CD4-positive, alpha-beta T cell treated with Interleukin-4 for 1 hour (primary cell): ENCODE measurements at regions not wholly inside any gene's neighbourhood (a gene's known extent, or its start where the extent isn't known, plus 50 kb on each side); places are given as distances from the start of the nearest gene placed in this dataset.
"Not testable (repeated sequence)": the region's sequence is repeated elsewhere in the genome, so short reads cannot be mapped to it uniquely, and the experiment has no call there.

Source experiments
- DNase-seq, 2 donors: peaks; one replicate each; pipeline ENCODE4 v3.0.0-alpha.2; 2020 to 2022

DNA sequence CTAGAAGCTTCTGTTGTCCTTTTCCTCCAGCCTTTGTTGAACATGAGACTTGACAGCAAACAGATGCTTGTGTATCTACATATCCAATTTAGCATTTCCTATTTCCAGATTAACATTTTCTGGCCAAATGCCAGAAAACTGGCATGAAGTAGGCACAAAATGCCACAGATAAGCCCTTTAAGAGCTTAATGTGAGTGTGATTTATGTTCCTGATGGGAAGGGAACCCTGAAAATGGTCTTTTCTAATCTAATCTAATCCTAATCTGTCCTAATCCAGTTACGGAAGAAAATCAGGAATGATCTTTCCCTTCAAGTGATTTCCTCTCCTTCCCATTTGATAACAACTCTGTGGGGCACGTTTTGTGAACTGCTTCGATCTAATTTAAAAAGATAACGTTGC, 133.0 kb upstream of the C1QTNF7 start:
- DNase-seq, result no peak

DNA sequence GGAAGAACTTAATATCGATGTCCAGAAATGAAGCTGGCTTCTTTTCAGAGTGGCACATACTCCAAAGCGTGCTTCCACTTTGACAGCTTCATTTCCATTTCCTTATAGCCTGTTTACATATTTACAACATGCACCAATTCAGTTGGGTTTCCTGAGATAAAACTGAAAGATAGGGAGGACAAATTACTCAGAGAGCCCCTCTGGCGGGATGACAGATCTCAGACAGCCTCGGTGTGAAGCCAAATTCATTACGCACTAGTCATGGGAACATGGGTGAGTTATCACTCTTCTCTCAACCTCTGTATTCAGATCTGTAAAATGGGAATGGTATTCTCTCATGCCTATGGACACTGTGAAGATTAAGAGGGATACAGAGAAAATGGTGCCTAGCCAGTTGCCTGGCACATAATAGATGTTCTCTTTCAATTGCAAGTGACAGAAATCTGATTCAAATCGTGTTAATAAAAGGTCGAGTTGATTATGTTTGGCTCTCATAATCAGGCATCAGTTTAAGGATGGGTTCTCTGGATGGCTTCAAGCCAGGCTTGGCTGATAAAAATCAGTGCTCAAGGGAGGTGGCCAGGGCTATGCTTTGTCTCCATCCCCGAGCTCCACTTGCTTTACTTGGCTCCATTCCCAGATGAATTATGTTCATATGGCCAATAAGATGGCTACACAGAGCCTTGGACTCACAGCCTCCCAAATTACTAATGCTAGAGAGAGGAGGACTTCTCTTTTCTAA, 132.2 kb upstream of the C1QTNF7 start:
- no peak for DNase-seq

DNA sequence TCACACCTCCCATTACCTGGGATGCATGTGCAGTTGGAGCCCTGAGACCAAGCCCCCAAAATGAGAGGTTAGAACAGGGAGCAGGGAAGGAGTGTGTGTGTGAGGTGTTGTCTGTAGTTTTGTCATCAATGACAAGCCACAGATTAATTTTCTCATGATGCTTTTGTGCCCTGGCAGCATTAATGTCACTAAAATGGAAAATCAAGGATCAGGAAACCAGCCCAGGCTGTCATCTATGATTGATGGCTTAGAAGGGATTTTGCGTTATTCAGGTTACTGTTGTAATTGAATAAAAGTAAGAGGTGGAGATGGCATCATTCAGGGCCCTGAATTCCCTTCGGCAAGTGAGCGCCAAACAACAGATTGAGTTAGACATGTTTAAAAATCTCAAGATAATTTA, 130.5 kb upstream of the C1QTNF7 start:
- no peak for DNase-seq

DNA sequence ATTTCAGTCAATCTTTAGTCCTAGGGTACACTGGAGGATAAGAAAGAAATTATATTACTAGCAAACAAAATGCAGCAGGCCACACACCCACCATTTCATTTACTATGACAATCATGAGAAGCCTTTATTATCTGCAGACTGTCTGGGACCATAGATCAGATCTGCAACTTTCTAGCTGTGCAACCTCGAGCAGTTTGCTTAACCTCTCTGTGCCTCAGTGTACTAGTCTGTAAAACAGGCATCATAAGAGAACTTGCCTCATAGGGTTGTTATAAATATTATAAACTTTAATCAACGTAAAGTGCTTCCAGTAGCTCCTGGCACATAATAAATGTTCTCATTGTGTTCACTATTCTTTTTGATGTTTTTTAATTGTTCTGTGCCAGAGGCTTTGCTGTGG, 128.2 kb upstream of the C1QTNF7 start:
- no peak for DNase-seq

DNA sequence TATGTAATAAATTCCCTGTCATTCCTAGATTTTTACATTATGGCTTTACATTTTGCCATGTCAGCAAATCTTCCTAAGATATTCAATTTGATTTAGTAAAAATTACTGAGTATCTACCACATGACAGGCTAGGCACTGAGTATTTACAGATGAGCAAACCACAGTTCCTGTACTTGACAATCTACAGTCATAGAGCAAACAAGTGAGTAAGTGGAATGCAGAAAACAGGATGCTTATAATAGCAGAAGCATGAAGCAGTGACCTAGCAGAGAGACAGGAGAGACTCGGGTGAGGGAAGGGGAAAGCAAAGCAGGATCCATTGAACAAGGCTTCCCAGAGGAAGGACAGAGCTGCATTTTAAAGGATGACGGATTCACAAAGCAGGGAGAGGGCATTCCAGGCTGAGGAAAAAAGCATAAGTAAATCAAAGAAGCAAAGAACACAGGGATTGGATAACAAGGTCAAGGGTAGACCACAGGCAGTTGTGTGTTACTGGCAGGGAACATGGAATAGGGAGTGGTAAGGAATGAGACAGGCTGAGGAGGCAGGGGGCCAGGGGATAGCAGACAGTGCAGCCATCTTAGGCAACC, 124.7 kb upstream of the C1QTNF7 start:
- DNase-seq, result no peak

DNA sequence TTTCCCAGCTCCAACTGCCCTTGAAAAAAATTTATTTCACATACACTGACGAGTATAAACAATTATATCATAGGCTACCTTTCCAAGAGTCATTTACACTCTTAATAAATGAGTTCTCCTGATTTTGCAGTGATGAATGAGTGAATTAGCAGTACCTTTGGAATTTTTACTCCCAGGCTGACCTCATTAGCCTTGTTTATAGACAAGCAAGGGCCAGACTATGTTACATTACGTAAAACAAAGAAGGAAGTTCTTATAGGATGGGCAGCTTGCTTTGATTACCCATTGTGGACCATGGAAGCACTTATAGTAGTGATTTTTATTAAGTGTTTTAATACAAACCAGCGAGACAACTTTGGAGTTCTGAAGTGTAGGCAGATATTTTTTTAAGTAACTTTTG, 112.9 kb upstream of the C1QTNF7 start:
- DNase-seq, result no peak

DNA sequence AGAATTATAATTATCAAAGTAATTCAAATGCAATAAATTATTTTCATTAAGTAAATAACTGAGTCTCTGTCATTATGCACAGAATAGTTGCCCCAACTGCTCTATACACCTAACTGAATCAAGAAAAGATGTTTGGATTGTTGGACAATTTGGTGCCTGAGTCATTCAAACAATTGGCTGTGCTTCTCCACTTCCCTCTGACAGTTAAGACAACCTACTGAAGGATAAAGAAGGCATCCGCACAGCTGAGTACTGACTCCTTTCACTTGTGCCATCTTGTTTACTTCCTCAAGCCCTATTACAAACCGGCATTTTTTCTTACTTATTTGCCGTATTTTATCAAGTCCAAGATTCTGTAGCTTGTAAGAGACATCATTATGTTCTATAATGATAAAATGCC, 110.6 kb upstream of the C1QTNF7 start:
- DNase-seq, result no peak

DNA sequence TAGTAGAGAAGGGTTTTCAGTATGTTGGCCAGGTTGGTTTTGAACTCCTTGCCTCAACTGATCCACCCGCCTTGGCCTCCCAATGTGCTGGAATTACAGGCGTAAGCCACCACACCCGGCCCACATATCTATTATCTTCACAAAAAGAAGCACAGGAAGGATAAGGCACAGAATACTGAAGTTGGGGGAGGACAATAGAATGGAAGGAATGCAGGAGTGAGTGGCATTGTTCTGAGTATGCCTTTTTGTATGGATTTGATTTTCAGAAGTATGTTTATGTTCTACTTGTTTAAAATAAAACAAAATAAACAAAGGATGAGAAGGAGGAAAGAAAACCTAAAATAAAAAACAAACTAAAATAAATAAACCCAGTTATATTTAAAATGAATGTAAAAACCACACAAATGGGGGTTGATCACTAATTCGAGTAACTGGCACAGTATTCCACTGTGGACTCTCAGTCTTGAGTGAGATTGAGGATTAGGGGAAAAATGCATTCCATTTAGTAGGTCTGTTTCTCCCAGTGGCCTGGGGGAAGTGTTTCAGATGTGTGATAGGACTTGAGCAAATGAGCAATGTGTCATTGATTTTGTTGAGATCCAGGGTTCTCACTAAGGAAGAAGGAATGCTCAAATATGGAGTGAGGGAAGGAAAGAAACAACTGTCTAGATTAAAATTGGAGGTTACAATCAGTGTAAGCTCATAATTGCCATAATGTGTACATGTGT, 109.0 kb upstream of the C1QTNF7 start:
- DNase-seq, result no peak

DNA sequence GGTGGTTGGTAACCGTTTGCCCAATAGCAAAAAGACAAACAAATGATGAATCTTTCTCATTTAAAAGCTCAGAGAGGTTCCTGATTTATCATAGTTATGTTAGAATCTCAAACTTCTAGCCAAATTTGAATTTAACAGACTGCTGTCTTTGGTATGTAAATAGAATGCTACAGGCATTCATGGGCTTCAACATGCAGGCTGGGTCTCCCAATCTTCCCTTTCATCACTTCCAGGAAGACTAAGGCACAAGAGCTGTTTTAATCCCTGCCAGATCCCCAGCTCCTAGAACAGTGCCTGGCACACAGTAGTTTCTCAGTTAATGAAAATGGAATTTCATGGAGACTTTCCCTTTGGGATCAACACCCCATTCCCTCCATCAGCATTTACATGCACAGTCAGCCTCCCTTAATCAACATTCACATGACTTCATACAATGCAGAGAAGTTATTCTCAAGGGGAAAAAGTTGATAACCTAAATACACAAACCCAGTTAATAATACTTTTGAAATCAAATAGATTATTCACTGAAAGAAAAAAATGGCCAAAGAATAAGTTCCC, 107.6 kb upstream of the C1QTNF7 start:
- no peak for DNase-seq

DNA sequence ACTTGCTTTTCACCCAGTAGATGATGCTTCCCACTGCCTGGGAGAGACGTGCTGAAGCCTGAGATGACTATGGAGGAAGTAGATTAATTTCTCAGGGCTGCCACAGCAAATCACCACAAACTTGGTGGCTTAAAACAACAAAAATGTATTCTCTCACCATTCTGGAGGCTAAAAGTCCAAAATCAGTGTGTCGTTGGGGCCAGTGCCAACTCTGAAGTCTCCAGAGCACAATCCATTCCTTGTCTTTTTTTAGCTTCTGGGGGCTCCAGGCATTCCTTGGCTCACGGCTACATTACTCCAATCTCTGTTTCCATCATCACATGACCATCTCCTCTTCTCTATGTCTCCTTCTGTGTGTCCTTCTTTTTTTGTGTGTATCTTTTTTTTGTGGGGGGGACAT, 105.8 kb upstream of the C1QTNF7 start:
- no peak for DNase-seq

DNA sequence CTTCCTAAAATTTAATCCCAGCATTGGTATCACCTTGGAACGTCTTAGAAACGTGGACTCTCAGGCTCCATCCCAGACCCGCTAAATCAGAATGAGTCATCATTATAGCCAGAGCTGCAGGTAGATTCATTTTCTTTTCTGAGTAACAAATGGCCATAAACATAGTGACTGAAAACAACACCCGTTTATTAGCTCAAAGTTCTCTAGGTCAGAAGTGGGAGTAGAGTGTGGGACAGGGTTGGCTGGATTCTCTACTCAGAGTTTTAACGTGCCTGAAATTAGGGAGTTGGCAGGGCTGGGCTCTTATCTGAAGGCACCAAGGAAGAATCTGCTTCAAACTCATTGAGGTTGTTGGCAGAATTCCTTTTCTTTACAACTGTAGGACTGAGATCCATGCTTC, 101.8 kb upstream of the C1QTNF7 start:
- no peak for DNase-seq

DNA sequence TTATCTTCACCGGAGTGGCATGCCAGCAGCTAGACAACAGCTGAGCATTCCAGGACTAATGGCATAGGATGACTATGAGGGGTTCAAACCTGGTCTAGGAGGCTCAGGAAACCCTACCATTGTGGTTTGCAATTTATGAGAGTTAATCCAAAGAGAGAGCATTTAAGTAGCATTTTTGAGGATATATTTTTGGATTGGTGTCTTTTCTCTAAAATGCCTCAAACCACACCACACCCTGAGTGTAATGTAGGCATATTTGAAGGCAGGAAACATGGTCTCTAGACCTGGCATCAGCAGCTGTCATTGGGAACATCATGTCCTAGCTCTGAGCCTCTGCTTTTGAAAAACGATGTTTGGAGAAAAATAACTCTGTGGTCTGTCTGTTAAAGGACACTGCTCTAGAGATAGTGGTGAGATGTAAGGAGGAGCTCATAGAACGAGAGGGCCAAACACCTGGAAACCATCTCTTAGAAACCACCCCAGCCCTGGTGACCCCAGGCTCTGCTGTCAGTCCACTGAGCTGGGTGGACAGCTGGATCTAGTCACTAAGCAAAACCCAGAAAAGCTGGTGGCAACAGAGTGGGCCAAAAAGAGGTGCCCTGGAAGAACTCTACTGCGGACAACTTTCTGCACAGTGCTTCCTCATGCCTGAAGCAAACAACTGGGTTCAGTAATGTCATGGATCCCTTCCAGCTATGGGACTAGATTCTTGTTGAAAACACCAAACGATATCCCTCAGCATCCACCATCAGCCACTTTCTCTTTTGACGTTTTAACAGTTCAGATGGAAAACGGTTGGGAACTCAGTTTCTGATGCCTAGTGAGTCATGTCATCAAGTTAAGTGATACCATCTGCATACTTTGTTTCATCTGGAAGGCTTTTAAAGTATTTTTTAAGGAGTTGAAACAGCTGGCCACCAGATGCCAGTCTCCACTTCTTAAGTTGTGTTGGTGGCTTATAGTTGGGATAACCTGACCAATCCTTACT, 100.2 kb upstream of the C1QTNF7 start:
- DNase-seq, result no peak

DNA sequence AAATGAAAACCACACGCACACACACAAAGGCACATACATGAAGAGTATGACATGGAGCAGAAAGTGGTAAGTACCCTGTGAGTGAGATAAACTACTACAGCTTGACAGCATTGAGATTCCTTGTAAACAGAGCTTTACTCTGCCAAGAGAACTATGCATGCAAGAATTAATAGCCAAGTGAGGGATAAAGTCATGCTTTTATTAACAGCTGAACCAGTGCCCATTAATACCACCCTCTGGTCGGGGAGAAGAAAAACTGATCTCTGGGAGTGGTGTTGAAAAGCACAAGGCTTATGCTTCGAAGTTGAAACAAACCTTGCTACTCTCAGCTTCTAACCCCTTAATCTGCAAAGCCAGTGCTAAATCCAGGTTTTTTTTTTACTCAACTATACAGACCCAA, 95.9 kb upstream of the C1QTNF7 start:
- no peak for DNase-seq

DNA sequence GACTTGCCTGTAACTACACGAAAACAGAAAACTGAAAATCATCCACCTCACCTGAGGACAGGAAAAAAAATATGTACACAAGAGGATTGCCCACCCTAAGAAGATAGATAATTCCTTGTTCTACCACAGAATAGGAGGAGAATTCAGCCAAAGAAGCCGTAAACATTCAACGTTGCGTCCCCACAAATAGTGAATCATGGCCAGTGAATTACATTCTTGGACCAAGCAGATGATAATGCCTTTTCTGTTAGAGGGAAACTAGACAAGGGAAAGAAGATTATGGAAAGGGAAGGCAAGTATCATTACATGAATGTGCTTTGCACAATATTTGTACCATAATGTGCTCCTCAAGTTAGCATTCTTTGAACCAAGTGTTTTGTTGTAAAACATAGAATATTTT, 95.5 kb upstream of the C1QTNF7 start:
- DNase-seq, result no peak

DNA sequence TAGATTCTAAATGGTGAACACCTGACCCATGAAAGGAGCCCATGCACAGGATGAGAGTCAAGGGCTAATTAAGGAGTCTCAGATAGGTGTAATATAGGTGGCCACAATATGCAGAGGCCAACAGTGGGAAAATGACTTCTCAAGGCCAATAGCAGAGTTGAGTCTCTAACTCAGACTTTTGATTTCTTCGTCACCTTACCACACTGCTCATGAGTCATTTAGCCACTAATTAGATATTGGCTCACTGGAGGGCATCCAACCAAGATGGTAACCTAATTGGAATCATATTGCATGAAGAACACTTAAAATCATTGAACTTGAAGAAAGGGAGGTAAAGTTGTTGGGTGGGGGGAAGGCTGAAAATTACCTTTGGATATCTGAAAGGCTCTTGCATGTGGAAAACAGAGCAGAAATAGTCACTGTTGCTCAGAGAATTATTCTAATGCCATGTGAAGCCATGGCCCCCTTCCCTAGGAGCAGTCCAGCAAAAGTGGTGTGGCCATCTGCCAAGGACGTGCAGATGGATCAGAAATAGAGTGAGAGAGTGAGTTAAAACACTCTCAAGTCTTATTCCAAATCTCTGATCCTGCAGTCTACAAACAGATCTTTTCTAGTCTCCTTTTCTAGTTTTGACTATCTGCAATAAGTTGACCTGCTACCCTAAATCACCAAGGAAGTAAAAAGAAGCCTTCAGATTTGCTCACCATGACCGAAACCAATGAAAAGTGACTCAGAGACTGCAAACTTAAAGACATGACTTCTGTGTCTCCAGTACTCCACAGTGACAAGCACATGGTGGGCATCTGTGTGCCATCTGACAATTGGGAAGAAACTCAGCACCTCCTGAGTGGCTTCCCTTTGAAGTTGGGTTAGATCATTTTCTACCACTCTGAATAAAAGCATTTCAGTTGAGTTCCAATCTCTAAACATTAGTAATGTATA, 93.9 kb upstream of the C1QTNF7 start:
- DNase-seq, result no peak

DNA sequence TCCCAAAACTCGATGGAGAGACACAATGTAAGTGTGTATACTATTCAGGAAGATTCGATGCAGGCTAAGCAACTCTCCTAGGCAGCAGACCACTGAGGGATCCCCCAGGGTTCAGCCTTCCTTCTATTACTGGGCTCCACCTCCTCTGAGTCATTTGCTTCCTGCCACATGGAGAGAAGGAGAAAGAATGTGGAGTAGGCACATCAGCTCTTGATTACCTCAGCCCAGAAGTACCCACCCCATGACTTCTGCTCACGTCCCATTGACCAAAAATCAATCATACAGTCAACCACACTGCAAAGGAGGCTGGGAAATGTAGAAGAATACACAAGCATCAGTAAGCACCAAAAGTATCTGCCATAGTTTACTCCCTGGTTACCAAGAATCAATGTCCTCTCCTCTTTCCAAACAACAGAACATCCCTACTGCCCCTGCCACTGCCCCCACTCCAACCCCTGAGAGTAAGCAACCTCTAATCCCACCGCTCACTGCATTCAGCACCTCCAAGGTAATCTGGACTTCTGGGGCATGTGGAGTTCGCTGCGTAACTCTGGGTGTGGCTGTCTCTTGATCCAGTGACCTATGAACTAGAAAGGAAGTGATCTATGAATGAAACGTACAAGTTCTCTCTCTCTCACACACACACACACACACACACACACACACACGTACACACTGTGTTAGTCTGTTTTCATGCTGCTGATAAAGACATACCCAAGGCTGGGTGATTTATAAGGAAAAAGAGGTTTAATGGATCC, 91.2 kb upstream of the C1QTNF7 start:
- DNase-seq, result no peak

DNA sequence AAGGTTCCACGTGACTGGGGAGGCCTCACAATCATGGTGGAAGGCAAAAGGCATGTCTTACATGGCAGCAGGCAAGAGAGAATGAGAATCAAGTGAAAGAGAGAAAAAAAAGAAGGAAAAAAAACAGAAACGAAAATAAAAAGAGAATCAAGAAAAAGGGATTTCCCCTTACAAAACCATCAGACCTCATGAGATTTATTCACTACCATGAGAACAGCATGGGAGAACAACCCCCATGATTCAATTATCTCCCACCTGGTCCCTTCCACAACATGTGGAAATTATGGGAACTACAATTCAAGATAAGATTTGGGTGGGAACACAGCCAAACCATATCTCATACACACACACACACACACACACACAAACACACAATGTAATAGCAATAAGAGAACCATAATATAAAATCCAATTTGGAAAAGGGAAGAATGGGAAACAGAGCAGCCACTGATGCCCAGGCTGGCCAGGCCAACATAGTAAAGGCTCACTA, 90.6 kb upstream of the C1QTNF7 start:
- not testable (repeated sequence) for DNase-seq

DNA sequence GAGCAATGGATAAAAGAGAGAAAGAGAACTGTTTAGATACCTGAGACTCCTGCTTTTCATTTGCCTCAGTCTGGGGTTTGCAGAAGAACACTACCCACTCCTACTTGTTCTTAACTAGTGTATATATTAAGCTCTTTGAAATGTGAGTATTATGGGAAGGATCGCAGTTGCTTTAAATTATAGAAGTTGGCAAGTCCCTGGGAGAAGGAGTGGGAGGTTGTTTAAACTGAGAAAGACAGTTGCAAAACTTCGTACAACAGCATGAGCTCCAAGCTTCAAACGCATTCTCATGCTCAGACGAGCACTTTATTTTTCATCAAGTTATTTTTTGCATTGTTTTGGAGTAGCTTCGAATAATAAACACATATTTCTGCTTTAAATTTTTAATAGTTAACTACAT, 88.1 kb upstream of the C1QTNF7 start:
- DNase-seq, result no peak

DNA sequence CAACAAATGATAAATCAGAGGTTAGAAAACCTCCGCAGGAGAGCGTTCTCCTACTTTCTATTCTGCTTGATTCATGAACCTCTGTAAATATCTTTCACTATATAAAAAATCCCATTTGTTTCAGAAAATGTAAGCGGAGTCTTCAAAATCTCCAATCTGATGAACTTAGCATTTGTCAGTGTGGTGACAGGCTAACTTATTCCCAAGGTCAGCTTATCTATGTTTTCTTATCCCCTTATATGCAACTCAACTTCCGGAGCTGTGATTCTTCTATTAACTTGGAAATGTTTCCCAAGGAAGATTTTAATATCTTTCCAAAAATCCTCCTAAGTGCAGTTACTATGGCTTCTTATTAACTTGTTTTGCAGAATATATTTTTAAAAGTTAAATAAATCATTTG, 87.5 kb upstream of the C1QTNF7 start:
- DNase-seq, result no peak

DNA sequence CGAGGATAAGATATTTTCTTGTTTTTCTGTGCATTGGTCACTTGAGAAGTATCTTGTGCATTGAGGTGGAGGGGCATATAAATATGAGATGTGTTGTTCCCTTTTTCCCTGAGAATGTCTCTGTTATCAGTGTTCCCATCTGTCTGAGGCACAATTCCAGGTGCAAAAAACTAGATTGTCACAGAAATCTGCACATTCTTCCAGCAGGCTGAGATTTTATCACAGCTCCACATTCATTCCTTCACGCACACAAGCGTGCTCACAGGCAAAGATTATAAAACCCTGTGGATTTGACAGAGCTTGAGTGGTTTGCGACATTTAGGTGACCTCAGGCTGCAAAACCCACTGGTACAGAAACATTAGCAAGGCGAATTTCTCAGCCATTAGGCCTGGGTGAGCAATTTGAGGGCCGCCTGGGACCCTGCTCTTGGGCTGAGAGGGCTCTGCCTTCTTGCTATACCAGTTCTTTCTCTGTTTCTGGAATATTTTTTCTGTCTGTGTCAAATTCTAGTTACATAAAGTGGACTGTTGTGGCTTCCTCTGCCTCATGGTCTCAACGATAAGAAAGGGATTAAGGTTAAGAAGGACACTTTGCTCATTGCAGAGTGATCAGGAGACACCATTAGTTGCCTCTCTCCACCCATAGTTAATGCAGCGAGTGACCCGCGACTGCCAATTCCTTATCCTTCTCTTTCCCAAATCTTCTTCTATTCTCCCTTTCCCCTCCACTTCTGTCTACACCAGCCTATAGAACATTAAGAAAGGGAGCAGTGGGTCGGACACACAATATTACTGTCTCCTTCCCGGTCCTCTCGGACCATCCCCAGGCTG, 86.7 kb upstream of the C1QTNF7 start:
- no peak for DNase-seq
